ENCODE measurements at regions not wholly inside any gene's neighbourhood (a gene's known extent, or its start where the extent isn't known, plus 50 kb on each side); places are given as distances from the start of the nearest gene placed in this dataset.

DNA sequence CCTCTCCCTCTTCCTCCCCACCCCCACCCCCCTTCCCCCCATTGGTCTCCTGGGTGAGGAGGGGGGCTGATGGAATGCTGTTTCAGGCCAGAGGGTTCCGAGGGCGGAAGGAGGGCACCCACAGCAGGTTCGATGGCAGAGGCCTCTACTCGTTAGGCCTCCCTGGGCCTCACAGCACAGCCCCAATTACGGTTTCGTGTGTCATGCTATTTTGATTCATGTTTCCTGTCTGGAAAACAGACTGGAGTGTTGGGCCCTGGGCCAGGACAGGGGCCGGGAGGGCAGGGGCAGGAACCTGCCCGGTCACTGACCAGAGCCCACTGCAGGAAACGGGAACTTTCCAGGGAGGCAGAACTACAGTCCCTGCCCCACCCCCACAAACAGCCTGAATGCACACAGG is 138.2 kb downstream of the C16orf95 start:
- TF ChIP-seq, protein P1, sequence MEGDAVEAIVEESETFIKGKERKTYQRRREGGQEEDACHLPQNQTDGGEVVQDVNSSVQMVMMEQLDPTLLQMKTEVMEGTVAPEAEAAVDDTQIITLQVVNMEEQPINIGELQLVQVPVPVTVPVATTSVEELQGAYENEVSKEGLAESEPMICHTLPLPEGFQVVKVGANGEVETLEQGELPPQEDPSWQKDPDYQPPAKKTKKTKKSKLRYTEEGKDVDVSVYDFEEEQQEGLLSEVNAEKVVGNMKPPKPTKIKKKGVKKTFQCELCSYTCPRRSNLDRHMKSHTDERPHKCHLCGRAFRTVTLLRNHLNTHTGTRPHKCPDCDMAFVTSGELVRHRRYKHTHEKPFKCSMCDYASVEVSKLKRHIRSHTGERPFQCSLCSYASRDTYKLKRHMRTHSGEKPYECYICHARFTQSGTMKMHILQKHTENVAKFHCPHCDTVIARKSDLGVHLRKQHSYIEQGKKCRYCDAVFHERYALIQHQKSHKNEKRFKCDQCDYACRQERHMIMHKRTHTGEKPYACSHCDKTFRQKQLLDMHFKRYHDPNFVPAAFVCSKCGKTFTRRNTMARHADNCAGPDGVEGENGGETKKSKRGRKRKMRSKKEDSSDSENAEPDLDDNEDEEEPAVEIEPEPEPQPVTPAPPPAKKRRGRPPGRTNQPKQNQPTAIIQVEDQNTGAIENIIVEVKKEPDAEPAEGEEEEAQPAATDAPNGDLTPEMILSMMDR (IDR thresholded peaks at IDR 0.05): no peak
- no peak for TF ChIP-seq ZFX (IDR thresholded peaks at IDR 0.05; ENCODE audit: borderline replicate concordance)
- no peak overlapping the region for H3K27ac ChIP-seq

DNA sequence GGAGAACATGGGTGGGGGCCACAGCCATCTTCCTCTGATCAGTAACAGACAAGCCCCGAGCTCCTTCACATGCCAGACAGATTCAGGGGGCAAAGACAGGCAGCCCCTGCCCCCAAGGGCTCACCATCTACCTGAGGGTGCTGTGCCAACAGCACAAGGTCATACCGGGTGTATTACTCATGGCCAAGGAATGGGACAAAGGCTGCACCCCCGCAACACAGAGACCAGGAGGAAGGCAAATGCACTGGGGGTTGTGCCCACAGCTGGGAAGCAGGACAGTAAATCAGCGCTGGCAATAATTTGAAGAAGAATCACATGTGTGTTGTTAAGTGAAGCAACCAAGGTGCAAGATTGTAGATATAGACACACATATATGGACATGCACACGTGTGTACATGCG is 137.1 kb downstream of the C16orf95 start:
- no peak overlapping the region for H3K27ac ChIP-seq
- TF ChIP-seq, protein P1 (IDR thresholded peaks at IDR 0.05): no peak
- no peak for TF ChIP-seq ZFX (IDR thresholded peaks at IDR 0.05; ENCODE audit: borderline replicate concordance)

DNA sequence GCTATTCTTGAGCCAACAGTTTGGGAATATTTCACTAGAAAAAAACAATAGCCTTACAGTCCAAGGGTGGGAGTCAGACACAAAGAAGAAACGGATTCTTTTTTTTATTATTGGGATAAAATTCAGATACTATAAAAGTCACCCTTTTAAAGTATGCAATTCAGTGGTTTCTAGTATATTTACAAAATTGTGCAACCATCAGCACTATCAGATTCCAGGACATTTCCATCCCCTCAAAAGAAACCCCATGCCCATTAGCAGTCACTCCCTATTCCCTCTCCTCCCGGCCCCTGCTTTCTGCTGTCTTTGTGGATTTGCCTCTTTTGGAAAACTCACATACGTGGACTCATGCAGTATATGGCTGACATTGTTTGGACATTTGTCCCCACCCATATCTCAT is 134.4 kb downstream of the C16orf95 start:
- no peak for TF ChIP-seq ZFX (IDR thresholded peaks at IDR 0.05; ENCODE audit: borderline replicate concordance)
- H3K27ac ChIP-seq: no peak overlapping the region

DNA sequence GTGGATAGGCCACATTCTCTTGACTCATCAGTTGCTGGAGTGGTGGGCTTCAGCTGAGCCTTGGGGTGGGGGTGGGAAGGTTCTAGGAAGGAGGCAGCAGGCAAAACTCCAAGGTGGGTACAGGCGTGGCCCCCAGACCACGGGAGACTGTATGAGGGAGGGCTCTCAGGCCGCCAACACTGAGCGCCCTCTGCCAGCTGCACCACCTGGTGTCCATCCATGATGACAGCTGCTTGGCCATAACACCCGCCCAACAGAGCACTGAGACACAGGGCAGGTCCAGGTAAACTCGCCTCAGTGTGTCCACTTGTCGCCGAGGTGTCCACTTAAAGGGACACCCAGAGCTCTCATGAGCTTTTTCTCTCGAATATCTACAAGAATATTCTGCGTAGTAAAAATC is 133.5 kb downstream of the C16orf95 start:
- H3K27ac ChIP-seq: no peak overlapping the region
- TF ChIP-seq ZFX (IDR thresholded peaks at IDR 0.05; ENCODE audit: borderline replicate concordance): no peak
- TF ChIP-seq, protein P1 (IDR thresholded peaks at IDR 0.05): no peak; the same call in 1 of the 2 replicates

DNA sequence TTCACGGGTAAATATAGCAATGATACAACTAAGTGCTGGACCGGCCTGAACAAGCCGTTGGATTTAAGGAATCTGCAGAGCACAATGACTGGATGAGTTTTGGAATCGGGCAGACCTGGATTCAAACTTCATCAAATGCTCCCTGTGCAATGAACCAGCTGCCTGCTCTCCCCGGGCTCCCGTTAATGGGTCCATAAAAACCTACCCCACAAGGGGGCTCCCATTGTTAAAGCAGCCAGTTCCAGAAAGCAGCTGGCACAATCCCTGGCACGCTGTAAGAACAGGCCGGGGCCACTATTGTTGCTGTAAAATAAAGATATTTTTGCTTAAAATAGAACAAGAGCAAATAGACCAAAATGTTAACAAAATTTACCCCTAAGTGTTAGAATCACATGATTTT is 131.9 kb downstream of the C16orf95 start:
- H3K27ac ChIP-seq: no peak overlapping the region
- TF ChIP-seq ZFX (IDR thresholded peaks at IDR 0.05; ENCODE audit: borderline replicate concordance): no peak
- TF ChIP-seq, protein P1 (IDR thresholded peaks at IDR 0.05): no peak

DNA sequence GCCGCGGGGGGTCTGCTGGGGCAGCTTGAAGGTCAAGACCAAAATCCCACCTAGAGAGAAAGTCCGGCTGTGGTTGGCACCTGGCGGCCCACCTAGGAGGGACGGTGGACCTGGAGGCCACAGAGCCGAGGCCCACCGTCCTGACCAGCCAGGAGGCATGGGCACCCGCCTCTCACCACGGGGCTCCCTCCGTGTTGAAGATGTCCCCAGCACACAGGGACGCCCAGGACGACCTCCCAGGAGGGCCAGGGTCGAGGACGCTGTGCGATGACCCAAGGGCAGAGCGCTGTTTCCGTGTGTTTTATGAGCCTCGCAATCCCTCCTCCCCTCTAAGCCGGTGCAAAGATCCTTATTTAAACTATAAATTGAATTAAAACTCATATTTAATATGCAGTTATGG is 131.2 kb downstream of the C16orf95 start:
- TF ChIP-seq, protein P1 (IDR thresholded peaks at IDR 0.05): no peak
- no peak for TF ChIP-seq ZFX (IDR thresholded peaks at IDR 0.05; ENCODE audit: borderline replicate concordance)
- no peak overlapping the region for H3K27ac ChIP-seq

DNA sequence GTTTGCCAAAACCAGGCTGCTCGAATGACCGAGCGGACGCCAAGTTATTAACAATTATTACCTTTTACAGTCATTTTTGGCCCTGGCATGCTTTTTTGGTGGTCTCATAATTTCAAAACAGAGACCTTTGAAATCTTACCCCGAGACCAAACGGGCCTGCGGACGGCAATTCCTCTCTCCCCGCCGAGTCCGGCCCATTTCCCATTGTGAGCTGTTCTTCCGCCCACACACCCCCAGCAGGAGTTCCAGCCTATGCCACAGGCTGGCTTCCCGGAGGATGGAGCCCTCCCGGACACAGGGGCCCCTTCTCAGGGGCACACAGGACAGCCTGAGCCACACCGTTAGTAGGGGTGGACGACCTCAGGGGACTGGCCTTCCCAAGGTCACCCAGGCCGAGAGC is 130.7 kb downstream of the C16orf95 start:
- H3K27ac ChIP-seq: no peak overlapping the region
- TF ChIP-seq ZFX (IDR thresholded peaks at IDR 0.05; ENCODE audit: borderline replicate concordance): no peak
- TF ChIP-seq, protein P1 (IDR thresholded peaks at IDR 0.05): no peak

DNA sequence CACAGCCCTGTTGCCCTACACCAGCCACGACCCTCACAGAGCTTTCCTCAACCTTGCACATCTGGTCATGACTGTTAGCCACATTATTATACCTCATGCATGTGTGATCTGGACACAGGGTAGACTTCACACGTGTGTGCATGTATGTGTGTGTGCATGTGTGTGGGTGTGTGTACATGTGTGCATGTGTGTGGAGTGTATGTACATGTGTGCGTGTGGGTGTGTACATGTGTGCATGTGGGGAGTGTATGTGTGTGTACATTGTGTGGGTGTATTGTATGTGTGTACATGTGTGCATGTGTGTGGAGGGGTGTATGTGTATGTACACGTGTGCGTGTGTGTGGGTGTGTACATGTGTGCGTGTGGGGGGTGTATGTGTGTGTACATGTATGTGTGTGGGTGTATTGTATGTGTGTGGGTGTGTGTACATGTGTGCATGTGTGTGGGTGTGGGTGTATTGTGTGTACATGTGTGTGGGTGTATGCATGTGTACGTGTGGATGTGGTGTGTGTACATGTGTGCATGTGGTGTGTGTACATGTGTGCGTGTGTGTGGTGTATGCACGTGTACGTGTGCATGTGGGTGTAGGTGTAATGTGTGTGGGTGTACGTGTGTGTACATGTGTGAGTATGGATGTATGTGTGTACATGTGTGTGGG is 130.2 kb downstream of the C16orf95 start:
- TF ChIP-seq, protein P1 (IDR thresholded peaks at IDR 0.05): no peak
- TF ChIP-seq ZFX (IDR thresholded peaks at IDR 0.05; ENCODE audit: borderline replicate concordance): no peak
- H3K27ac ChIP-seq: no peak overlapping the region

Data from 22Rv1 (cell line).